ENCODE measurements at regions not wholly inside any gene's neighbourhood (a gene's known extent, or its start where the extent isn't known, plus 50 kb on each side); places are given as distances from the start of the nearest gene placed in this dataset.
A peak's percentile ranks its signal among the peaks of the same experiment; 100 is the strongest.

DNA sequence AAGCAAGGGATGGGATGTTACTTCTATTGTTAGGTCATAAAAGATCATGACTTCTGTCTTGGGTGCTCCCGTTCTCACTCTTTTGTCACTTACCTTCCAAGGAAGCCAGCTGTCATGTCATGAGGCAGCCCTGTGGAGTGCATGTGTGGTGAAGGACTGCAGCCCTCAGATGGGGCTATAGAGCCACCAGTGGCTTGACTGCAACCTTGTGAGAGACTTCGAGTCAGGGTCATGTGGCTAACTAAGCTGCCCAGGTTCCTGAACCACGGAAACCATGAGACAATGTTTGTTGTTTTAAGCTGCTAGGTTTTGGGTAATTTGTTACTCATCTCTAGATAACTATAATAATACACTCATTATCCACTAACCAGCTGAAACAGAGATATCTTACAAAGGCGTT, 477.1 kb downstream of the BTBD3 start:
- Histone ChIP-seq H3K36me3 (no peaks in the 10 kb centered on the region), H3K4me3 (no peak overlapping the region), H3K9me3 (no peaks in the 10 kb centered on the region), H3K27me3 (no peaks in the 10 kb centered on the region)
- DNase-seq: peak; percentile 62

DNA sequence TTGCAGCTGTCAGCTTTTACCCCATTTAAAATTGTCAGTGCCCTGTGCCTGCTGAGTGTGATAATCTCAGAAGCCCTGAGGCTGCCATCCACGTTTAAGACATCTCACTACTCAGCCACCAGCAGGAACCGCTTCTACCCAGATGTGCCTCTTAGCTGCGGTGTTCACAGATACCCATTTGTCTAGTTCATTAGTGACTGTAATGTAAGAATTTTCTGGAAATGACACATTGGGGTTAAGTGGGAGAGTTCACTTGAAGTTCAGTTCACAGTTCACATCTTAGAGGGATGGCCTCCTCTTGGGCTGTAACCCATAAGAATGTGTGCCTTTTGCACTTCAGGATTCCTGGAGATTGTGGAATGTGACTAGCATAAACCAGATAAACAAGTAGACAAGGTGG, 477.7 kb downstream of the BTBD3 start:
- H3K4me3 ChIP-seq: no peak overlapping the region
- no peaks in the 10 kb centered on the region for H3K27me3 ChIP-seq
- no peaks in the 10 kb centered on the region for H3K36me3 ChIP-seq
- no peaks in the 10 kb centered on the region for H3K9me3 ChIP-seq
- DNase-seq: no peak

DNA sequence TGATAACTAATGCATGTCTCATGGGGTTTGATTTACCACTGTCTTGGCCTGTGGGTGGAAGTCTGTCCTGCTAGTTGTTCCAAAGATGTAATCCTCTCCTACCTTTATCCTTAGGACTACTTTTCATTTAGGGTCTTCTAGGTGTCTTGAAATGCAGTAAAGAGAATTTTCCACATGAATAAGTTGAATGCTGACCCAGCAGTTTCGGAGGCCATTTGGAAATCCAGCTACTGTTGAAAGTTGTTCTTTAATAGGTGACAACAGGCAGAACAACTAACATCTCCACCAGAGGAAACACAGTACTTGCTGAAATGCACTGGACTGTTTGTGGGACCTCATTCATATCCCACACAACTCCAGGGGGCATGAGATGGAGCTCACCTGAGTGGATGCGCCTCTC, 478.1 kb downstream of the BTBD3 start:
- DNase-seq: no peak
- no peaks in the 10 kb centered on the region for H3K27me3 ChIP-seq
- H3K36me3 ChIP-seq: no peaks in the 10 kb centered on the region
- no peak overlapping the region for H3K4me3 ChIP-seq
- no peaks in the 10 kb centered on the region for H3K9me3 ChIP-seq

DNA sequence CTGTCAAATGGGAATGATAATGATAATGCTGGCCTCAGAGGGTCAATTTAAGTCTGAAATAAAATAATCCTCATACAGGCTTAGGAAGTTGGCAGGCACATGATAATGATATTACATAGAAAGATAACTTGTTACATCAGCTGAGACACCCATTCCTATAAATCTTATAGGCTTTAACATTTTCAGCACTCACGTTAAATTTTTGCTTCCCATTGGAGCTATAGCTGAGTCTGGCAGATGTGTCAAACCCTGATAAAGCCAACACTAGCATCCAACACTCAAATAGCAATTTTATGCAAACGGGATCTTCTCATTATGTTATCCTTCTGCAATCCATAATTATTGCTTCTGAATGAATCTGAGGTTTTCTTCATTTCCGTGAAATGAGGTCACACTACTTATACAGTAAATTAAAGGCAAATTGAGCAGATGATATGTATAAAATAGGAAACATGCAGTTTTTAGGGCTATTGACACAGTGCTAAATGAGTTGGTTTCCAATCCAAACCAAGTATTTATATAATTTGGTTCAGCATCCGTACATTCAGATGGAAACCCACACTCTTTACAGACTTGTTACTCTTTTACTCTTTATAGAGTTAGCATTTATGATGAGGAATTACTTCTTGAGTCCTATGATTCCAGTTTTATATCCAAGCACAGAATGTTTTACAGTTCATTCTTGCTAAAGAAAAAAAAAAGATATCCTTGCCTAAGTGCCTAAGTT, 481.6 kb downstream of the BTBD3 start:
- no peaks in the 10 kb centered on the region for H3K36me3 ChIP-seq
- no peaks in the 10 kb centered on the region for H3K9me3 ChIP-seq
- H3K4me3 ChIP-seq: no peak overlapping the region
- H3K27me3 ChIP-seq: no peaks in the 10 kb centered on the region
- DNase-seq: no peak

DNA sequence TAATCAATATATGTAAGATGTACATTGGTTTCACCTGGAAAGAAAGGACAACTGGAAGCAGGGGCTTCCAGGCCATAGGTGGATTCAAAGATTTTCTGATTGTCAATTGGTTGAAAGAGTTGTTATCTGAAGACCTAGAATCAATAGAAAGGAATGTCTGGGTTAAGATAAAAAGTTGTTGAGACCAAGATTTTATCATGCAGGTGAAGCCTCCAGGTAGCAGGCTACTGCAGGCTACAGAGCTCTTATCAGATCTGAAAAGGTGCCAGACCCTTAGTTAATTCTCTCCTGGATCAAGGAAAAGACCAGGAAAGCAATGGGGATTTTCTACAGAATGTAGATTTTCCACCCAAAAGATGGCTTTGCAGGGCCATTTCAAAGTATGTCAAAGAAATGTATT, 487.2 kb downstream of the BTBD3 start:
- no peak for DNase-seq
- Histone ChIP-seq H3K9me3 (peaks cover 11% of the 10 kb centered on the region), H3K36me3 (no peaks in the 10 kb centered on the region), H3K4me3 (no peak overlapping the region), H3K27me3 (no peaks in the 10 kb centered on the region; the same call in 1 of the 2 replicates)

DNA sequence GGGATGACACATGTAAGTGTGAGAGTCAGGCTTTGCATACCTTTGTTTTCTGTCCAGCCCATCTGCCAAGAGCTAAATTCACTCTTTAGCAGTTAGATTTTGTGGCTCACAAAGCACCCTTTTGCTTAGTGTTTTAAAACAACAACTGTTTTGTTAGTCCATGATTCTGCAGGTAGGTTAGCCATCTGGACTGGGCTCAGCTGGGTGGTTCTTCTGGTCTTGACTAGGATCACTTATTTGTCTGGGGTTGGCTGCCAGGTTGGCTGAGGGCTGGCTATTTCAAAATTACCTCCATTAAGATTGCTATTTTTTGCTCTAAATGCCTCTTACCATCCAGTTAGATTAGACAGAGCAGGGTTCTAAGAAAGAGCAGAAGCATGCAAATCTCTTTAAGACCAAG, 489.3 kb downstream of the BTBD3 start:
- Histone ChIP-seq H3K4me3 (no peak overlapping the region), H3K27me3 (no peaks in the 10 kb centered on the region; the same call in 1 of the 2 replicates), H3K36me3 (no peaks in the 10 kb centered on the region), H3K9me3 (peaks cover 11% of the 10 kb centered on the region)
- no peak for DNase-seq

DNA sequence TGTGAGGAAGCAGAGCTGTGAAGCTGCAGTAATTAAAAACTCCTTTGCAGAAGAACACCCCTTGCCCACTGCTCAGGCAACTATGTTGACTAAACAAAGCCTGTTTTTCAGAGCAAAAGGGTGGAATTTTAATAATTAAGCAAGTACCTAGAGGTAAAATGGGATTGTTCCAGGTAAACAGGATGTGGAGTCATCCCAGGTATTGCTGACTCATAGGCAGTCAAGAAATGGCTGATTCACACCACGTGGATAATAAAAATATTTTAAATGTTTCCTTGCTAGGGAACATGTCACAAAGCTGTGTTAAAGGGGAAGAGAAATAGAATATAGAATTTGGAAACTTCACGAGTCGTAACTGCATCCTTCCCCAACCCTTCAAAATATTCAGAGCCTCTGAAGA, 491.8 kb downstream of the BTBD3 start:
- Histone ChIP-seq H3K9me3 (peaks cover 11% of the 10 kb centered on the region), H3K36me3 (no peaks in the 10 kb centered on the region), H3K27me3 (no peaks in the 10 kb centered on the region; the same call in 1 of the 2 replicates), H3K4me3 (no peak overlapping the region)
- no peak for DNase-seq

DNA sequence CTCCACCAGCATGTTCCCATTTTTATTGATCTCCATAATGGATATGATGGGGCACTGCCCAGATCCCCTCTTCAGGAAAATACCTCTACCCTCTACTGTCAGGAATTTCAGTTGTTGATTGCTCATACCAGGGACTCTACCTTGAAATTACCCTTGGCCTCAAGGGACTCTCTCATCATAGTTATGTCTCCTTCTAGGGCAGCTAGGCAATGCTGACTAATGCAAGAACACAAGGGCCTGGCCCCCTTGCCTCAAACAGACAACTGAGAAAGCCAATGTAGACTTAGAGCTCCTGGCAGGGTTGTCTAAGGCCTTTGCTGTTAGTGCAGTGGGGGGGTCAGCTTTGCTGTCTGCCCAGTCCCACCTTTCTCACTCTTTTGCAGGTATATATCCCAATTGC, 493.1 kb downstream of the BTBD3 start:
- H3K4me3 ChIP-seq: no peak overlapping the region
- DNase-seq: no peak
- H3K9me3 ChIP-seq: peaks cover 11% of the 10 kb centered on the region
- no peaks in the 10 kb centered on the region; the same call in 1 of the 2 replicates for H3K27me3 ChIP-seq
- no peaks in the 10 kb centered on the region for H3K36me3 ChIP-seq

DNA sequence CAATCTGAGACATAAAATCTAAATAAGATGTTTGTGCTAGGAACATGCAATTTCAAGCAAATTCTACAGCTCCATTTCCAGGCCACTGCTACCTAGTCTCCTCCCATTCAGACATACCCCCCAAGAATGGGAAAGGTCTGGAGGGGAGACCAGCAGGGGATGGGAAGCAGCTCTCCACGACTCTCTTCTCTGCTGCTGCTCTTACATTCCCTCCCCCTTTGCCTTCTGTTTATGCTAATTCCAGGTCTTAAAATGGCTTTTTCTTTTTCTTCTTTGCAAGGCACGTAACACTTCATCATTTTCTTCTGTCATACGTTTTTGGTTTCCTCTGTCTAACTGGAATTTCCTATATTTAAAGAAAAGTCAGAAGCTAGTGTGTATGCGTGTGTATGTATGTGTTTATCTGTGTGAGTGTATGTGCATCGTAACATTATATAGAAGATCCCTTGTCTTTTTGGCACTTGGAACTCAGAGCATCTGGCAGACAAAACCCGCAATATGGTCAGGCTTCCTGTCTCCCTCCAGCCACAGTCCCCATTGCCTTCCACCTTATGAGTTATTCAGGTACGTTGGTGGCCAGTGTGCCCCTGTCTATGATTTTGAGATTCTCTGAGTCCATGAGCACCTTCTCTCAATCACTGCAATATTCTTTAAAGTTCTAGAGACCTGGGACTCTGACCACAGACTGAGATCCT, 493.7 kb downstream of the BTBD3 start:
- Histone ChIP-seq H3K36me3 (no peaks in the 10 kb centered on the region), H3K27me3 (no peaks in the 10 kb centered on the region; the same call in 1 of the 2 replicates), H3K4me3 (no peak overlapping the region), H3K9me3 (peaks cover 11% of the 10 kb centered on the region)
- DNase-seq: no peak

DNA sequence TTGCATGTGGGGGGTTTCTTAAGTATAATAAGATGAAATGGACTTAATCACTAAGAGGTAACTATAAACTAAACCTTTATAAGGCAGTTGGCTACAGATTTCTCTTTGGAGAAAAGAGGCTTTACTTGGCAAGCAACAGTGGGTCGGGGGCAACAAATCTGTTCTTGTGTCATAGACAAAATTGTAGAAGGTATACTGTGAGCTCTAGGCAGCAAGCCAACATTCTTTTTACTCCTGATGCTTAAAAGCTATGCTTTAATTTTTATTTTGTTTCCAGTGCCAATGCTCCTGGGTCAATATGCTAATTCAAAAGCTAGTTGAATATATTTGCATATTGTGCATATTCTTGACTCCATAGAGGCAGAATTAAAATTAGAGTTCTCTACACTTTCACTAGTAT, 495.4 kb downstream of the BTBD3 start:
- Histone ChIP-seq H3K9me3 (peaks cover 4% of the 10 kb centered on the region; the same call in 1 of the 2 replicates), H3K27me3 (no peaks in the 10 kb centered on the region), H3K4me3 (no peak overlapping the region), H3K36me3 (no peaks in the 10 kb centered on the region)
- DNase-seq: no peak

DNA sequence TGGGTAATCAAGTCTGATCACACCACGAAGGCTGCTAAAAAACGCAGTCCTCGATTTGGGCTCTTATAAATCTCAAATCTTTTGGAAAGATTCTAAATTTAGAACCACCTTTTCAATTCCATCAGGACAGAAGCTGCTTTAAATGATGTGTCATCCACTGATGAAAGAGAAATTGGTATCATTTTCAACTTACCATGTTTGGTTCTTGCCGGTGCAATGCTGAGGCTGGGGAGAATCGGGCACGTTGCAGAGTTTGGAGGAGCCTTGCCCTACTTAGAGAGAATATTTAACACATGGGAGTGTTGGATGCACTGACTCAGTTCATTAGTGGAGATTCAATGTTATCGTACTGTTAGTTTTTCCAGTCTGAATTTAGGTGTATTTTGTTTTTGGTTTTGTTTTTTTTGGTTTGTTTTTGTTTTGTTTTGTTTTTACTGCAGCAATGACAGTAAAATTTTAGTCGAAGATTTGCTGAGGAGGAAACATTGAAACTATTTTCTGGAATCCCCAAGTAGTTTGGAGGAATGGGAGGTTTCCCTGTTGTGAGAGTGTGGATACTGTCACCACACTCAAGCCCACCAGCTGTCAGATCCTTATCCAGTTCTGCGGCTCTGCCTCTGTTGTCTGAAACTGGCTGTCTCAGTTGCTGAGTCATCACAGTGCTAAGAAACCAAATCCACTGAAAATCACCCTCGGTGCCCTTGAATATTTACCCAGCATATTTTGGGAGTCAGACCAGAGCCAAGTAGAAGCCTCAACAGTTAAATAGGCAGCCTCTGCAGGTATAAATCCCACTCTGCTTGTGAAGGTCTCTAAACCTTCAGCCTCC, 497.0 kb downstream of the BTBD3 start:
- H3K4me3 ChIP-seq: peak overlapping the region; percentile 6
- DNase-seq: peak; percentile 53

DNA sequence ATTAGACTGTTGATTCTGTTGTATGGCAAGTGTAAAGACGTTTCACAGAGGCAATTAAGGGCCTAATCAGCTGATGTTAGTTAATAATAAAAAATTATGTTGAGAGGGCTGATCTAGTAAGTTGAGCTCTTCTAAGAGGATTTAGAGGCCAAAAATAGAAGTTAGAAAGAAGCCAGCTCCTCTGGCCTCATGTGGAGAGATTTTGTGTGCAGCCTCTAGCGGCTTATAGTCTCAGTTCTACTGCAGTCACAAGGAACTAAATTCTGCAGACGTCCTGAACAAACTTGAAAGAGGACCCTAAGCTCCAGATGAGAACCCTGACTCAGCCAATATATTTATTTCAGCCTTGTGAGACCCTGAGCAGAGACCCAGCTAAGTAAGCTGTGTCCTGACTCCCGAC, 498.6 kb downstream of the BTBD3 start:
- DNase-seq: no peak
- H3K9me3 ChIP-seq: no peaks in the 10 kb centered on the region
- no peaks in the 10 kb centered on the region for H3K27me3 ChIP-seq
- no peaks in the 10 kb centered on the region for H3K36me3 ChIP-seq
- H3K4me3 ChIP-seq: no peak overlapping the region

More for the DNA sequence above, 497.0 kb downstream of the BTBD3 start:
- Histone ChIP-seq H3K9me3 (no peaks in the 10 kb centered on the region), H3K27me3 (no peaks in the 10 kb centered on the region), H3K36me3 (no peaks in the 10 kb centered on the region)

DNA sequence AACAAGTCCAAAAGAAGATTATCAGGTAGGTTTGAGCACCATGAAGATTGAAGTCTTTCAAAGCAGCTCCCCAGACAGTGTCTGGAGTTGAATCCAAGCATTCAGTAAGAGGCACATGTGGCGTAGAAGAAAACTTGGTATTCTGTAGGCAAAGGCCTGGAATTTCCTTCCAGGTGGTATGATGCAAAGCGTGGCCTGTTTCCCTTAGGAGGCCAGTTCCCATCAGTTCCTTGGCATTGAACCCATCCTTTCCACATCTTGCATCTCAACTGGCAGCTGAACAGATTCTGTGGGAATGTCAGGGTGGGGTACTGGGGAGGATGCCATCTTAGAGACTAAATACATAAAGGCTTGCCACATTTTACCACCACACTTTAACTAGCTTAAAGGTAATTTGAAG, 516.0 kb downstream of the BTBD3 start:
- no peaks in the 10 kb centered on the region for H3K36me3 ChIP-seq
- H3K27me3 ChIP-seq: no peaks in the 10 kb centered on the region
- no peaks in the 10 kb centered on the region for H3K9me3 ChIP-seq
- no peak overlapping the region for H3K4me3 ChIP-seq
- no peak for DNase-seq

DNA sequence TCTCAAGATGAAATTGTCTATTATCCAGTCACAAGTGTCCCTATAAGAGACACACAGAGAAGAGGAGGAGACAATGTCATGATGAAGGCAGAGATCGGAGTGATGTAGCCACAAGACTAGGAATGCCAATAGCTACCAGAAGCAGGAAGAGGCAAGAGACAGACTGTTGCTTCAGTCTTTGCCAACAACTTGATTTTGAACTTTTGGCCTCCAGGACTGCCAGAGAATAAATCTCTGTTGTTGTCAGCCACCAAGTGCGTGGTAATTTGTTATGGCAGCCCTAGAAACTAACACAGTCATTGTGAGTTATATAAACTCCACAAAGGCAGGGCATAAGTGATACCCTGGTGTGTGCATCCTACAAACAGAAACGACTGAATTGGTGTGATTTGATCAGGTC, 517.0 kb downstream of the BTBD3 start:
- no peak for DNase-seq
- H3K9me3 ChIP-seq: no peaks in the 10 kb centered on the region

DNA sequence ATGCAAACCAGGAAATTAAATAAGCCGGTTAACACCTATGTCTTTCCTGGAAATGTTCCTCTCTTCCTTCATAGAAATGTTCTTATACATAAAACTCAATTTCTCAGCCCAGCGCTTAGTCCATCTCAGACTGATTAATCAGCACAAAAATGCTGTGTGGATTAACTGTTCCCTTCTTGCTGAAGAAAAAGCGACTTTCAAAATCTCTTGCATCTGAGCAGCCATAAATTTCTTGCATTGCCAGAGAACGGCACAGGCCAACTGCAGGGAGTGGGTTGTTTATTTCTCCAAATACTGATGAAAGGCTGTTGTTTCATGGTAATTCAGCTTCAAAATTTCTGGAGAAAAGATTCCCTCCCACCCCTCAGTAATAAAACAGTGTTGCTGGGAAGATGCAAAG, 517.6 kb downstream of the BTBD3 start:
- H3K9me3 ChIP-seq: no peaks in the 10 kb centered on the region
- no peak for DNase-seq
- no peaks in the 10 kb centered on the region for H3K36me3 ChIP-seq
- H3K27me3 ChIP-seq: no peaks in the 10 kb centered on the region
- H3K4me3 ChIP-seq: no peak overlapping the region

More for the DNA sequence above, 517.0 kb downstream of the BTBD3 start:
- Histone ChIP-seq H3K4me3 (no peak overlapping the region), H3K36me3 (no peaks in the 10 kb centered on the region), H3K27me3 (no peaks in the 10 kb centered on the region)

DNA sequence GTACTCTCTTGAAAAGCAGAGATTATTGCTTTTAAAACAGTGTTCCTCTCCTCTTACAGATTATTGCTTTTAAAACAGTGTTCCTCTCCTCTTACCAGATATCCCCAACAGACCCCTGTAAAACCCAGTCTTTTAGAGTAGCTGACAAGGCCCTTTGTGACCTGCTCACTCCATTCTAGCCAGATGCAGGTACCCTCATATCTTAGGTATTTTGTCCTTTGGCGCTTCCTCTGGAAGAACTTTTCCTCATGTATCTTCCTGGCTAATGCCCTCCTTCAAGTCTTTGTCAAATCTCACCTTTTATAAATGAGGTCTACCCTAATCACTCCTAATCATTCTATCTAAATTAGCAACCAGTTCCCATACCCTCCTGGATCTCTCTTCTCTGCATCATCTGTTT, 536.0 kb downstream of the BTBD3 start:
- no peaks in the 10 kb centered on the region for H3K27me3 ChIP-seq
- no peak overlapping the region for H3K4me3 ChIP-seq
- H3K36me3 ChIP-seq: no peaks in the 10 kb centered on the region
- no peaks in the 10 kb centered on the region; the same call in 1 of the 2 replicates for H3K9me3 ChIP-seq
- DNase-seq: no peak

DNA sequence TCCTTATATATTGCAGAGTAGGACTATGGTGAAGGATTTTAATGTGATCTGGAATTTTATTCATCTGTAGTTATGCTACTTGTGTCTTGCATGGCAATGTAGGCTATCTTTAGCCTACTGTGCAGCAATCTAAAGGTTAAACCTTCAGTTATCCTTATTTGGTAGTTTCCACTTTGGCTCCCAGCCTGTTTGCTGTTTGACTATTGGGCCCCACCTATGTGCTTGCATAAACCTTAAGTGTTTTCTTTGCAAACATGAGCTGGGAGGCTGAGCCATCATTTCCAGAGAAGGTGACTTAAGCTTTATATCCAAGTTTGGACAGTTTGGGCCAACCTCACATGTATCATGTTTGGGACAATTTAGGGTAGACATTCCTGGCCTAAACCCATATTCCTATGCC, 537.5 kb downstream of the BTBD3 start:
- Histone ChIP-seq H3K36me3 (no peaks in the 10 kb centered on the region), H3K27me3 (no peaks in the 10 kb centered on the region), H3K9me3 (no peaks in the 10 kb centered on the region; the same call in 1 of the 2 replicates), H3K4me3 (no peak overlapping the region)
- DNase-seq: no peak

Measured in MG63 (cell line).